PC-9 (cell line): ENCODE measurements at regions not wholly inside any gene's neighbourhood (a gene's known extent, or its start where the extent isn't known, plus 50 kb on each side); places are given as distances from the start of the nearest gene placed in this dataset.

Experiments used
- EZH2 ChIP-seq: fragments of 200-600 bp; sonication (generic); IDR thresholded peaks from 2 replicates; pipeline ENCODE4 v1.8.0; 2017; ENCODE audit warnings: antibody characterized with exemption, low read depth
- TF ChIP-seq, protein P1 (sequence below): fragments of 200-600 bp; sonication (generic); conservative IDR thresholded peaks from 2 replicates; pipeline ENCODE4 v1.6.1; 2017; ENCODE audit warnings: mixed run types, antibody characterized with exemption, mild to moderate bottlenecking, moderate library complexity

GRCh38 chr5:25614466-25614865 is 969.7 kb upstream of the CDH10 start:
- TF ChIP-seq, protein P1, sequence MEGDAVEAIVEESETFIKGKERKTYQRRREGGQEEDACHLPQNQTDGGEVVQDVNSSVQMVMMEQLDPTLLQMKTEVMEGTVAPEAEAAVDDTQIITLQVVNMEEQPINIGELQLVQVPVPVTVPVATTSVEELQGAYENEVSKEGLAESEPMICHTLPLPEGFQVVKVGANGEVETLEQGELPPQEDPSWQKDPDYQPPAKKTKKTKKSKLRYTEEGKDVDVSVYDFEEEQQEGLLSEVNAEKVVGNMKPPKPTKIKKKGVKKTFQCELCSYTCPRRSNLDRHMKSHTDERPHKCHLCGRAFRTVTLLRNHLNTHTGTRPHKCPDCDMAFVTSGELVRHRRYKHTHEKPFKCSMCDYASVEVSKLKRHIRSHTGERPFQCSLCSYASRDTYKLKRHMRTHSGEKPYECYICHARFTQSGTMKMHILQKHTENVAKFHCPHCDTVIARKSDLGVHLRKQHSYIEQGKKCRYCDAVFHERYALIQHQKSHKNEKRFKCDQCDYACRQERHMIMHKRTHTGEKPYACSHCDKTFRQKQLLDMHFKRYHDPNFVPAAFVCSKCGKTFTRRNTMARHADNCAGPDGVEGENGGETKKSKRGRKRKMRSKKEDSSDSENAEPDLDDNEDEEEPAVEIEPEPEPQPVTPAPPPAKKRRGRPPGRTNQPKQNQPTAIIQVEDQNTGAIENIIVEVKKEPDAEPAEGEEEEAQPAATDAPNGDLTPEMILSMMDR = no peak
- no peak for TF ChIP-seq EZH2
